GM21526 (cell line): ENCODE measurements at regions not wholly inside any gene's neighbourhood (a gene's known extent, or its start where the extent isn't known, plus 50 kb on each side); places are given as distances from the start of the nearest gene placed in this dataset.

Experiments used
- ATAC-seq: cut with Tn5 transposase; IDR thresholded peaks from one replicate; pipeline ENCODE4 v1.9.1; 2021; ENCODE audit warnings: moderate library complexity; ENCODE audit not compliant: unreplicated experiment, low FRiP score

DNA sequence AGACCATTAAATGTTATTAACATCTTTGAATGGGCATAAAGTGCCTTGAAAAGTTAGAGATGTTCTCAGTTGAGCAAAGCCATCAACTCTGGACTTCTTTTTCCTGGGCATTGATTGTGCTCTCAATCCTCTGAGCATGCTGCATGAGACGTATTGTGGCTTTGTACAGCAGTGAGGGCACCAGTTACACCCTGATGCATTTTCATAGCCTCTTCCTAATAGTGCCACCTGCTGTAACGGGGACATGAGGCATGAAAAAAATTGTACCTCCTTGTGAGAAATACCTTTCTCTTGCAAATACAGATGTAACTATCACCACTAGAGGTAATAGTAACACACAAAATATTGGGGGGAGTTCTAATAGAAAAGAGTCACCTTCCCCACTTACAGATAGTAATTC is 697.5 kb downstream of the TMEM182 start:
- ATAC-seq: no peak

DNA sequence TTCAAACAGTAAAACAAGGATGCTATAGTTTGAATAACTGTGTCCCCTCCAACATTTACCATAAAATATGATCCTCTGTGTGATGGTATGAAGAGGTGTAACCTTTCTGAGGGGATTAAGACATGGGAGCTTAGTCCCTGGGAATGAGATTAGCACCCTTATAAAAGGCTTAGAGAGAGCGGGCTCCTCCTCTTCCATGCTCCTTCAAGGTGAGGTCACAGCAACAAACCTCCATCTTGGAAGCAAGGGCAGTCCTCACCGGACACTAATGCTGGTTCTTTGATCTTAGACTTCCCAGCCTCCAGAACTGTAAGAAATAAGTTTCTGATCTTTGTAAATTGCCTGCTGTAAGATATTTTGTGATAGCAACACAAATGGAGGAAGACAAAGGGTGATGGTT is 700.3 kb downstream of the TMEM182 start:
- no peak for ATAC-seq

DNA sequence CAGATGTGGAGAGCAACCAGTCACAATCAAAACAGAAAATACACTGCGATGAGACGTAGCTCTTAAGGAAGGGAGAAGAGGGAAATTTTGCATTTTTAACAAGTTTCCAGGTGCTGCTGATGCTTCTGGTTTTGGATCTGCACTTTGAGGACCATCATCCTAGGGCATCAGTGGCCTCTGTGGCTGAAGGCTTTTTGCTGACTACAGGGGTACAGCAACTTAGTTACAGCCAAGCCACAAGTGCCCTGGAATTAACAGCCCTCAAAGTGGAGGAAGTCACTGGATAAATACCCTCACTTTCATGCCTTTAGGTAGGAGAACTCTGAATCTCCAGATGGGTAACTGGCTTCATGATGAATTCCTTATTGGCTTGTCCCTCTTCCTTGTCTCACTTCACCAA is 700.9 kb downstream of the TMEM182 start:
- no peak for ATAC-seq

- ATAC-seq: no peak
Measured at GRCh38 chr2:103464831-103465230, 703.0 kb downstream of the TMEM182 start.

DNA sequence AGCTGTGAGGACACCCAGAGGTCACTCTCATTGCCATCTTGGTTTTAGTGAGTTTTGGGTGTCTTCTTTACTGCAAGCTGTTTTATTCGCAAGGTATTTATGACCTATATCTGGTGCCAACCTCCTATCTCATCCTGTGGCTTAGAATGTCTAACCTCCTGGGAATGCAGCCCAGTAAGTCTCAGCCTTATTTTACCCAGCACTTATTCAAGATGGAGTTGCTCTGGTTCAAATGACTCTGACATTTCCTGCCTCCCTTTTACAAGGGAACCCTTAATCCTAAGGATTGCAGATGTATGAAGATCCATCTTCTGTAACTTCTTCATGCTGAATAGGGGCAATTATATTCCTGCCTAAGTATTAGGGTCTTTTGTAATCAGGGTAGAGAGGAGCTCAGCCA is 708.0 kb downstream of the TMEM182 start:
- ATAC-seq: no peak

GRCh38 chr2:103484906-103485305 is 723.1 kb downstream of the TMEM182 start:
- no peak for ATAC-seq

DNA sequence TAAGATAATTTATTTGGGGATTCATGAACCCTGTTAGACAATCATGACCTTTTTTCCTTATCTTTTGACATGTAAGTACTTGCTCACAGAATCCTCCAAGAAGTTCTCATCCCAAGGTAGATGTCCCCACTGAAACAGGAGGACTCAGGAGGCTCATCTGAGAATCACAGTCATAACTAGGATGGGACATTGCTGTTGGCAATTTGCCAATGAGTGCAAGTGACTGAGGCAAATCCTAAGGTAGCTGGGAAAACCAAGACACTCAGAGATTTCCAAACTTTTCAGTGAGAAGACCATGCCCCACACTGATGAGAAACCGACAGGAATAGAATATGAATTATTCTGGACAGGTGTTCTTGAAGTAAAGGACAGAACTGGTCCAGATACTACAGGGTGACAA is 735.0 kb downstream of the TMEM182 start:
- no peak for ATAC-seq

- no peak for ATAC-seq
Measured at GRCh38 chr2:103506812-103507211, 745.0 kb downstream of the TMEM182 start.

DNA sequence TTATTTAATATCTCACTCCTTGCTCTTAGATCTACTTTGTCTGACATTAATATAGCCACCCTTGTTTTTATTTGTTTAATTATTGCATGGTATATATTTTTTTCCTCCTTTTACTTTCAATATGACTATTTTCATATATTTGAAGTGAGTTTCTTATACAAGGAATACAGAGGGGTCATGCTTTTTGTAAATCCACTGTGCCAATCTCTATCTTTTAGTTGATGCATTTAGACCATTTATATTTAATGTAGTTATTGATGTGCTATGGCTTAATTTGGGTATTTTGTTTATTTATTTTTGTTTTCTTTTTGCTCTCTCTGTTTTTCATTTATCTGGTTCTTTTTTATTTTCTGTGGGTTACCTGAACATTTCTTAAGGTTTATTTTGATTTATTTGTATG is 750.6 kb downstream of the TMEM182 start:
- no peak for ATAC-seq

DNA sequence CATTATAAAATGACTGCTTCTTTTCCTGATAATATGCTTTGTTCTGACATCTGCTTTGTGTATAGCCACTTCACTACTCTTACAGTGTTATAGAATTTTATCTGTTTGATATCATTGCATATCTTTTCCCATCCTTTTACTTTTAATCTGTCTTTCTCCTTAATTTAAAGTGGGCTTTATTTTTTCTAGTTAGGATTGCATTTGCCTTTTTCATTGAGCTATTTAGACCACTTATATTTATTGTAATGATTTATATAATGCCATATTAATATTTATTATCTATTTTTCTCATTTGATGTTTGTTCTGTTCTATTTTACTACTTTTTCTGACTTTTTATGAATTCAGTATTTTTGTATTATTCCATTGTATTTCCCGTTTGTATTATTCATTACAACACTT is 758.7 kb downstream of the TMEM182 start:
- no peak for ATAC-seq

- ATAC-seq: no peak
Measured at GRCh38 chr2:103525756-103526155, 763.9 kb downstream of the TMEM182 start.

DNA sequence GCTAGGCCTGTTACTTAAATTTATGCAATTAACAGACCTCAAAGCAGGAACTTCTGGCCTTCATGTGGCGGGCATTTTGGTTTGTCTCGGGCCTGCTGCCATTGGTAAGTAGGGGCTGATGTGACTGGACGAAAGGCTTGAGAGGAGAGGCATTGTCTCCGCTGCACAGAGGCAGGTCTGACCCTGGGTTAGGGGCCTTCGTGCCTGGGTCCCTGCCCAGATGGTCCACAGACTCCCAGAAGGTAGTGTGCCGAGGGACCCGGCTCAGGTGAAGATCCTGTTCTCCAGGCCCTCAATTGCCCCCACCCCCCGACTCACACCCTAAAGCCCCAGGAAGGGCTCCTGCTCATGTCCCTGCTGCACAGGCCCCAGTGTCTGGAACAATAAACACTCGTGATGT is 764.9 kb downstream of the TMEM182 start:
- no peak for ATAC-seq

GRCh38 chr2:103527278-103527677 is 765.4 kb downstream of the TMEM182 start:
- ATAC-seq: no peak

GRCh38 chr2:103529798-103530502 is 768.1 kb downstream of the TMEM182 start:
- ATAC-seq: no peak

GRCh38 chr2:103552775-103553174 is 790.9 kb downstream of the TMEM182 start:
- no peak for ATAC-seq

DNA sequence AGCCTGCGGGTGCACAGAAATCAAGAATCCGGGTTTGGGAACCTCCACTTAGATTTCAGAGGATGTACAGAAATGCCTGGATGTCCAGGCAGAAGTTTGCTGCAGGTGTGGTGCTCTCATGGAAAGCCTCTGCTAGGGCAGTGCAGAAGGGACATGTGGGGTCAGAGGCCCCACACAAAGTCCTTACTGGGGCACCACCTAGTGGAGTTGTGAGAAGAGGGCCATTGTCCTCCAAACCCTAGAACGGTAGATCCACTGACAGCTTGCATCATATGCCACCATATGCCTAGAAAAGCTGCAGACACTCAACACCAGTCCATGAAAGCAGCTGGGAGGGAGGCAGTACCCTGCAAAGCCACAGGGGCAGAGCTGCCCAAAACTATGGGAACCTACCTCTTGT is 833.0 kb downstream of the TMEM182 start:
- ATAC-seq: no peak

DNA sequence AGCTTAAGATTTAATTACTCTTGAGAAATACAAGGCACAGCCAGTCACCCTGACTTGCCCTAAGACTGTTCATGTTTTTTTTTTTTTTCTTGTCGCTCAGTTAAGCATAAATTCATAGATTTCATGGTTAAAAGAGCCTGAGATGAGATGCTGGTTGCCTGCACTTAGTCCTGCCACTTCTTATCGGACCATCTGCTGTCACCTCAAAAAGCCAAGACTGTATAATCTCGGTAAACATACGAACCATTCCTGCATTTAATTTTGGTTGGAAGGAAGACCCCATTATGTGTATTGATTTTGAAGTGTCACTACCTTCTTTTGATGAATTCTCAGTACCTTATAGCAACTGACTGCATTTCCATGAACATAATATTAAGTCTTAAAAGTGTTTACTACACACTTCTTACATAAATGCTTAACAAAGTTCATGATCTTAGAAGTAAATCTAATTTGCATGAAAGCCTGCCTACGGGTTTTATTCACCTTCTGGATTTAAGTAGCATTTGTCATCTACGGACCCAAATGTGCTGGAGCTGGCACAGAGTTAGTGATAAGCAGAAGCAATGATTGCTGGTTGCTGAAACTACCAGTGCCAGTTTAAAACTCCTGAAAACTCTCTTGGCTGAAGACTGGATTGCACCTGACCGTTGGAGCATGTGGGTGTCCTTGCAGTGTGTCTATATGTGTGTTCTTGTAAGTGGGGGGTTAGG is 843.4 kb downstream of the TMEM182 start:
- no peak for ATAC-seq

DNA sequence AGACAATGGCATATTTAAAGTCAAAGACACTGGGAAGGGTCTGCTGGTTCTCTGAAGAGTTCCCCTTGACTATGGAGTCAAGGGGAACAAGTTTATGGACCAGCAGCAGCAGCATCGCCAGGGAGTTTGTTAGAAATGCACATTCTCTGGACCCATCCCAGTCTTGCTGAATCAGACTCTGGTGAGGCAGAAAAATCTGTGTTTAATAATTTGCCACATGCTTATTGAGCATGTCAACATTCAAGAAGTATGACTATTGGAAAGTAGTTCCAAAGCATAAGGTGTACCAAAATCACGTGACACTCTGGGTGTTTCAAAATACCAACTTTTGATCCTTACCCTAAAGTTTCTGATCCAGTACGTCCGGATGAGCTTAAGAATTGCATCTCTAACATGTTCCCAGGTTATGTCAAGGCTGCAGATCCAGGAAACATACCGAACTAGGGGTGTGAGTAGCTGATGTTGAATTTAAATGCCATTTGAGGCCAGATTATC is 853.8 kb downstream of the TMEM182 start:
- ATAC-seq: no peak

- no peak for ATAC-seq
Measured at GRCh38 chr2:103616891-103617290, 855.1 kb downstream of the TMEM182 start.

DNA sequence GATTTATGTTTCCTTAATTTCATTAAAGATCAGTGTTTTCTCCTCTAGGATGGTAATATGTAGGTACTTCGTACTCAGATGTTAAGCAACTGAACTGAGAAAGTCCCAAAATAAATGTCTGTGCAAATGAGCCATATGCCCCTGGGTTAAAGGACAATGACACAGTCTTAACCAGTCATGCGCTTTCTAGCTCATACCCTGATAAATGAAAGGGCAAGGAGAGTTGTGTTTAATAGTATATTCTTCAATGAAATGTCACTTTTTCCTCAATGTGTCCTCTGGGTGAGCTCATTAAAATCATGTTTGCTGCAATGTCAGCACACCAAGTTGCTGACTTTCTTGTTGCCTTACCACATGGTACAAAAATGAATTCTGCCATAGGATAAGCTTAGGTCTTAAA is 856.3 kb downstream of the TMEM182 start:
- no peak for ATAC-seq

- ATAC-seq: no peak
Measured at GRCh38 chr2:103627301-103627700, 865.5 kb downstream of the TMEM182 start.

GRCh38 chr2:103638978-103639377 is 877.1 kb downstream of the TMEM182 start:
- ATAC-seq: no peak
